OCI-LY7 (cell line): ENCODE measurements at regions not wholly inside any gene's neighbourhood (a gene's known extent, or its start where the extent isn't known, plus 50 kb on each side); places are given as distances from the start of the nearest gene placed in this dataset.

ENCODE experiments used
- BruUV-seq: library from RNA; stranded (reverse); fragments of 400-500 nt; replicated peaks from 2 replicates; lab custom pipeline; 2021; lab: Mats Ljungman, UMichigan
- CTCF ChIA-PET: fragments of 300-600 bp; sonication (Branson Sonifier 250); formaldehyde crosslinking; loops from one replicate; lab custom pipeline; 2022; ENCODE audit warnings: antibody characterized with exemption; ENCODE audit not compliant: unreplicated experiment; lab: Charles Lee
- POLR2A ChIA-PET: fragments of 300-600 bp; sonication (Branson Sonifier 250); formaldehyde crosslinking; loops from one replicate; lab custom pipeline; 2022; ENCODE audit warnings: antibody characterized with exemption; lab: Charles Lee
- DNase-seq: peaks from one replicate; pipeline ENCODE4 v3.0.0-alpha.2; 2015; ENCODE audit warnings: low spot score
- H2AFZ ChIP-seq: fragments of 200-600 bp; sonication (generic), shearing (Covaris generic); 2 replicates; pipeline ENCODE4 v1.6.1; 2014; ENCODE audit warnings: mild to moderate bottlenecking, antibody characterized with exemption, low read length, moderate library complexity
- H3K27ac ChIP-seq: fragments of 200-600 bp; sonication (generic); 2 replicates; pipeline ENCODE4 v1.5.1; 2014; ENCODE audit warnings: mixed run types, low read depth, mild to moderate bottlenecking, moderate library complexity, low read length, inconsistent platforms; ENCODE audit not compliant: poor library complexity, severe bottlenecking
- H3K36me3 ChIP-seq: fragments of 200-600 bp; sonication (generic); 2 replicates; pipeline ENCODE4 v1.6.1; 2014; ENCODE audit warnings: mild to moderate bottlenecking, antibody characterized with exemption, low read length, moderate library complexity, mixed read lengths; ENCODE audit not compliant: insufficient read depth
- H3K4me1 ChIP-seq: fragments of 200-600 bp; sonication (generic); 2 replicates; pipeline ENCODE4 v1.5.1; 2014; ENCODE audit warnings: mild to moderate bottlenecking, low read length; ENCODE audit not compliant: insufficient read depth, poor library complexity, severe bottlenecking
- H3K4me2 ChIP-seq: fragments of 200-600 bp; sonication (generic); 2 replicates; pipeline ENCODE4 v1.6.1; 2014; ENCODE audit warnings: mild to moderate bottlenecking, low read length
- H3K4me3 ChIP-seq: fragments of 200-600 bp; sonication (generic); 2 replicates; pipeline ENCODE4 v1.5.1; 2014; ENCODE audit warnings: mild to moderate bottlenecking, low read depth, low read length; ENCODE audit not compliant: poor library complexity, severe bottlenecking
- H3K79me2 ChIP-seq: fragments of 200-600 bp; sonication (generic); 2 replicates; pipeline ENCODE4 v1.6.1; 2016; ENCODE audit warnings: low read depth, mild to moderate bottlenecking, low read length, moderate library complexity, mixed read lengths; ENCODE audit not compliant: insufficient read depth
- H3K9me2 ChIP-seq: fragments of 200-600 bp; sonication (generic); 2 replicates; pipeline ENCODE4 v1.6.1; 2016; ENCODE audit warnings: mild to moderate bottlenecking, low read length, mixed read lengths; ENCODE audit not compliant: insufficient read depth
- H3K9me3 ChIP-seq: fragments of 200-600 bp; sonication (generic); 2 replicates; pipeline ENCODE4 v1.6.1; 2014; ENCODE audit warnings: mild to moderate bottlenecking, mixed run types, low read length, mixed read lengths
- H4K20me1 ChIP-seq: fragments of 200-600 bp; sonication (generic); 2 replicates; pipeline ENCODE4 v1.6.1; 2014; ENCODE audit warnings: mild to moderate bottlenecking, antibody characterized with exemption, low read length, moderate library complexity, mixed read lengths; ENCODE audit not compliant: insufficient read depth
- EZH2phosphoT487 ChIP-seq: fragments of 200-600 bp; sonication (generic); IDR thresholded peaks from 2 replicates; pipeline ENCODE4 v1.6.1; 2018; ENCODE audit warnings: low read depth, borderline replicate concordance, mild to moderate bottlenecking, mixed run types, antibody characterized with exemption, low read length, moderate library complexity, mixed read lengths
- intact Hi-C: fragments of 100-400 bp; cut with micrococcal nuclease; formaldehyde crosslinking; loops from one replicate; pipeline ENCODE4 v1.10.0; 2022; ENCODE audit not compliant: unreplicated experiment
- TF ChIP-seq, protein P1 (sequence below): fragments of 200-600 bp; sonication (generic); conservative IDR thresholded peaks from 2 replicates; pipeline ENCODE4 v1.5.1; 2014; ENCODE audit warnings: mild to moderate bottlenecking, antibody characterized with exemption, low read length, moderate library complexity, mixed read lengths

DNA sequence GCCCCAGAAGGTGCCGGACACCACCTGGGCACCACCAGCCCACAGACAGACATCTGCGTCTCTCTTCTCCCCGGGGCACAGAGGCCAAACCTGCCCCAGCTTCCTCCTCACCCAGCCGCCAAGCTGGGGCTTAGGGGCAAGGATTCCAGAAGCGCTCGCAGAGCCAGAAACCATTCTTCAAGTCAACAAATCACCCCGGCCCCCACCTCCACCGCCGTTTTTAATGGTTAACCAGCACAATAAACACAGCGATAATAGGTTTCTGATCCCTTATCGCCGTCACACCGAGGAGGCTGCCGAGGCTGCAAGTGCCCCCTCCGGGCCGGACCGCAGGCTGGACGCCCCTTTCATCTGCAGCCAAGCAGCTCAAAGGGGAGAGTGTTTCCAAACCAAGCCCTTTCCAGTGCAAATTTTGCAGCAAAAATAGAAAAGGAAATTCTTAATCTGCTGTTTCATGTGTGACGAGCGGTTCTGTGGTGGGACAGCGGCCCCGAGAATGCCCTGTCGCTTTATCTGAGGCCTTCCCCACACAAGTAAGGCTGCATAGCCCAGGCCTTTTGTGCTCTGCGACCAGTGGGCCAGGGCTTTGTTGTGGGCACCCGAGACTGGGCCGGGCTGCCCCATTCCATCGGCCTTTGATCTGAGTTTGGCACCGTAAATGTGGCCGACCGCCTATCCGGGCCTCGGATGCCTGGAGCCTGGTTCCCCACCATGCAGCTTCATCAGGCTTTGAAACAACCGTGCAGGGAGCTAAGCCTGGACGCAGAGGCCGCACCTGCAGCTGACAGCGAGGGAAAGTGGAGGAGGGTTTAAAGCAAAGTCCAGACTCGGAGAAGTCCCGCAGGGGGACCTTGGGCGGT is 83.2 kb downstream of the FOXL3 start:
- ChIA-PET CTCF (no interaction called here), POLR2A (no interaction called here)
- Histone ChIP-seq H3K27ac (no peak overlapping the region), H3K79me2 (no peaks in the 10 kb centered on the region), H3K36me3 (no peaks in the 10 kb centered on the region), H3K4me3 (no peak overlapping the region), H3K4me2 (no peak overlapping the region), H3K4me1 (no peaks in the 10 kb centered on the region), H4K20me1 (no peaks in the 10 kb centered on the region), H3K9me2 (no peaks in the 10 kb centered on the region), H2AFZ (no peak overlapping the region), H3K9me3 (no peaks in the 10 kb centered on the region)
- DNase-seq, result no peak
- intact Hi-C loops, result no loop called here
- no TSS peak for BruUV-seq
- no peak for TF ChIP-seq EZH2phosphoT487
- TF ChIP-seq, protein P1, sequence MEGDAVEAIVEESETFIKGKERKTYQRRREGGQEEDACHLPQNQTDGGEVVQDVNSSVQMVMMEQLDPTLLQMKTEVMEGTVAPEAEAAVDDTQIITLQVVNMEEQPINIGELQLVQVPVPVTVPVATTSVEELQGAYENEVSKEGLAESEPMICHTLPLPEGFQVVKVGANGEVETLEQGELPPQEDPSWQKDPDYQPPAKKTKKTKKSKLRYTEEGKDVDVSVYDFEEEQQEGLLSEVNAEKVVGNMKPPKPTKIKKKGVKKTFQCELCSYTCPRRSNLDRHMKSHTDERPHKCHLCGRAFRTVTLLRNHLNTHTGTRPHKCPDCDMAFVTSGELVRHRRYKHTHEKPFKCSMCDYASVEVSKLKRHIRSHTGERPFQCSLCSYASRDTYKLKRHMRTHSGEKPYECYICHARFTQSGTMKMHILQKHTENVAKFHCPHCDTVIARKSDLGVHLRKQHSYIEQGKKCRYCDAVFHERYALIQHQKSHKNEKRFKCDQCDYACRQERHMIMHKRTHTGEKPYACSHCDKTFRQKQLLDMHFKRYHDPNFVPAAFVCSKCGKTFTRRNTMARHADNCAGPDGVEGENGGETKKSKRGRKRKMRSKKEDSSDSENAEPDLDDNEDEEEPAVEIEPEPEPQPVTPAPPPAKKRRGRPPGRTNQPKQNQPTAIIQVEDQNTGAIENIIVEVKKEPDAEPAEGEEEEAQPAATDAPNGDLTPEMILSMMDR, result no peak

DNA sequence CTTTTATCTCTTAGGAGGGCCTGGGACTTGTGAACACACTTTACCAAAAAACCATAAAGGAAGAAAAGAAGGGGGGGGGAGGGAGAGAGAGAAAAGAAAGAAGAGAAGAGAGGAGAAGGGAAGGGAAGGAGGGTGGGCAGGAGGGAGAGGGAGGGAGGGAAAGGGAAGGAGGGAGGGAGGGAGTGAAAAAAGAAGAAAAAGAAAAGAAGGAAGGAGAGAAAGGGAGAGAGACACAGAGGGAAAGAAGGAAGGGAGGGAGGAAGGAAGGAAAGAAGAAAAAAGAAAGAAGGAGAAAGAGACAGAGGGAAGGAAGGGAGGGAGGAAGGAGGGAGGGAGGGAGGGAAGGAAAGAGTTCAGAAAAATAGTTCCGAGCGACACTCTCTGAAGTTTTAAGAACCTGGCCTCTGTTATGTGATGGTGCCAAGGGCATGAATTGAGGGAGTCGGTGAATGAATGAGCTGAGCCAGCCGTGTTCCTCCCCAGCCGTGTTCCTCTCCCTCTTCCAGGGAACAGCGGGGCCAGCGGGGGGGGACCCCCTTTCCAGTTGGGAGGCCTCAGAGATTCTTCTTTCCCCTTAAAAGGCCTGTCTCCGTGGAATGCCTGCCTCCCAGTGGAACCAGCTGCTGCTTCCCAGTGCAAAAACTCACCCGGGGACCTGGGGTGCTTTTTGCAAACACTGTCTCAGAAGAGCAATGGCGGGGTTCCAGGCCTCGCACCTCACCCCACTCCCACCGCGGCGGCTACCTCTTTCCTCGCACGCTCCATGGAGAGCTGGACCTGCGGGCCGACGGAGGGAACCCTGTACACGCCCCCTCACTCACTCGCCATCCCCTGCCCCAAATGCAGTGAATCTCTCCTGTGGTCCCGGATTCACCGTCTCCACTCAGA is 84.1 kb downstream of the FOXL3 start:
- BruUV-seq, result no TSS peak
- no peak for DNase-seq

More for the DNA sequence above, 84.1 kb downstream of the FOXL3 start:
- intact Hi-C loops, result no loop called here
- Histone ChIP-seq H3K79me2 (no peaks in the 10 kb centered on the region), H2AFZ (no peak overlapping the region), H3K4me3 (no peak overlapping the region), H3K9me3 (no peaks in the 10 kb centered on the region), H3K36me3 (no peaks in the 10 kb centered on the region), H4K20me1 (no peaks in the 10 kb centered on the region), H3K9me2 (no peaks in the 10 kb centered on the region), H3K4me2 (no peak overlapping the region), H3K27ac (no peak overlapping the region), H3K4me1 (no peaks in the 10 kb centered on the region)
- TF ChIP-seq, protein P1, result no peak
- no peak for TF ChIP-seq EZH2phosphoT487
- POLR2A ChIA-PET, result no interaction called here
- CTCF ChIA-PET, result no interaction called here
